ENCODE measurements at regions not wholly inside any gene's neighbourhood (a gene's known extent, or its start where the extent isn't known, plus 50 kb on each side); places are given as distances from the start of the nearest gene placed in this dataset.

- ATAC-seq (no peak), DNase-seq (no peak)
- intact Hi-C loops (cut with DNase I), result no loop called here
These were observed 85.4 kb upstream of the ETV6 start for GRCh38 chr12:11563785-11564739.

GRCh38 chr12:11564984-11565651 lies 84.4 kb upstream of the ETV6 start:
- intact Hi-C loops (cut with DNase I), result no loop called here
- no peak for DNase-seq
- no peak for ATAC-seq

GRCh38 chr12:11565752-11566151 lies 83.7 kb upstream of the ETV6 start:
- DNase-seq (no peak), ATAC-seq (no peak)
- intact Hi-C loops (cut with DNase I), result no loop called here

- ATAC-seq, result no peak
- intact Hi-C loops (cut with DNase I), result no loop called here
- no peak for DNase-seq
These were observed 81.2 kb upstream of the ETV6 start for GRCh38 chr12:11568155-11568761.

- no peak for ATAC-seq
- intact Hi-C loops (cut with DNase I), result no loop called here
These were observed 80.6 kb upstream of the ETV6 start for GRCh38 chr12:11568762-11569478.

GRCh38 chr12:11569716-11570115 lies 79.8 kb upstream of the ETV6 start:
- DNase-seq, result no peak
- intact Hi-C loops (cut with DNase I), result no loop called here
- no peak for ATAC-seq

More at GRCh38 chr12:11568762-11569478, 80.6 kb upstream of the ETV6 start:
- no peak for DNase-seq

GRCh38 chr12:11573880-11574279 lies 75.6 kb upstream of the ETV6 start:
- intact Hi-C loops (cut with DNase I), result no loop called here
- DNase-seq (no peak), ATAC-seq (no peak)

- peak in 1 of 2 donors; percentile 65 for ATAC-seq
- DNase-seq, result peak; percentile 27
- intact Hi-C loops (cut with DNase I), result no loop called here
These were observed 73.4 kb upstream of the ETV6 start for GRCh38 chr12:11576104-11576503.

GRCh38 chr12:11577658-11578260 lies 71.7 kb upstream of the ETV6 start:
- no peak for ATAC-seq
- DNase-seq, result no peak
- intact Hi-C loops (cut with DNase I), result no loop called here

GRCh38 chr12:11578461-11578993 lies 70.9 kb upstream of the ETV6 start:
- no peak for DNase-seq
- intact Hi-C loops (cut with DNase I), result no loop called here
- ATAC-seq, result no peak

GRCh38 chr12:11580125-11580751 lies 69.2 kb upstream of the ETV6 start:
- ATAC-seq, result peak; percentile 77 to 93
- DNase-seq, result no peak
- intact Hi-C loops (cut with DNase I), result loop anchor here (5.0 to 10.0 kb wide), 3 partner anchors 62 to 745 kb away; no protein-coding TSS in a partner anchor

- DNase-seq (peak; percentile 66), ATAC-seq (no peak)
- intact Hi-C loops (cut with DNase I), result loop anchor here (1.0 to 10.0 kb wide), 4 partner anchors 61 to 744 kb away; no protein-coding TSS in a partner anchor
These were observed 68.2 kb upstream of the ETV6 start for GRCh38 chr12:11581179-11581755.

GRCh38 chr12:11584221-11584855 lies 65.1 kb upstream of the ETV6 start:
- ATAC-seq (no peak), DNase-seq (no peak)
- intact Hi-C loops (cut with DNase I), result loop anchor here (5.0 to 10.0 kb wide), 3 partner anchors 58 to 740 kb away; no protein-coding TSS in a partner anchor

- DNase-seq (no peak), ATAC-seq (no peak)
- intact Hi-C loops (cut with DNase I), result no loop called here
These were observed 57.0 kb upstream of the ETV6 start for GRCh38 chr12:11592484-11592883.

GRCh38 chr12:11593013-11593412 lies 56.5 kb upstream of the ETV6 start:
- no peak for ATAC-seq
- intact Hi-C loops (cut with DNase I), result no loop called here

GRCh38 chr12:11595080-11595479 lies 54.4 kb upstream of the ETV6 start:
- DNase-seq (no peak), ATAC-seq (no peak)
- intact Hi-C loops (cut with DNase I), result no loop called here

More at GRCh38 chr12:11593013-11593412, 56.5 kb upstream of the ETV6 start:
- no peak for DNase-seq

GRCh38 chr12:11596141-11596540 lies 53.3 kb upstream of the ETV6 start:
- DNase-seq (no peak), ATAC-seq (no peak)
- intact Hi-C loops (cut with DNase I), result no loop called here
